HEK293 (cell line): ENCODE measurements at regions not wholly inside any gene's neighbourhood (a gene's known extent, or its start where the extent isn't known, plus 50 kb on each side); places are given as distances from the start of the nearest gene placed in this dataset.

Experiments
- REST ChIP-seq: fragments of 450-650 bp; formaldehyde crosslinking; IDR thresholded peaks from 2 replicates; pipeline ENCODE4 v1.5.1; 2016; ENCODE audit warnings: missing biosample characterization, missing genetic modification characterization
- ZNF121 ChIP-seq: fragments of 450-650 bp; formaldehyde crosslinking; IDR thresholded peaks from 2 replicates; pipeline ENCODE4 v1.5.1; 2016; ENCODE audit warnings: missing biosample characterization, missing genetic modification characterization
- ZNF221 ChIP-seq: fragments of 450-650 bp; formaldehyde crosslinking; IDR thresholded peaks from 2 replicates; pipeline ENCODE4 v1.5.1; 2017; ENCODE audit warnings: missing biosample characterization, missing genetic modification characterization, borderline replicate concordance
- ZNF350 ChIP-seq: fragments of 450-650 bp; formaldehyde crosslinking; IDR thresholded peaks from 2 replicates; pipeline ENCODE4 v1.5.0; 2017; ENCODE audit warnings: missing biosample characterization, mild to moderate bottlenecking, missing genetic modification characterization
- ZNF621 ChIP-seq: fragments of 450-650 bp; formaldehyde crosslinking; IDR thresholded peaks from 2 replicates; pipeline ENCODE4 v1.5.1; 2017; ENCODE audit warnings: missing biosample characterization, missing genetic modification characterization
- TF ChIP-seq, protein P1 (sequence below): fragments of 450-650 bp; formaldehyde crosslinking; IDR thresholded peaks from 2 replicates; pipeline ENCODE4 v1.5.1; 2016; ENCODE audit warnings: missing biosample characterization, missing genetic modification characterization

- TF ChIP-seq ZNF621 (tag by site-specific recombination) (no peak), ZNF350 (tag by site-specific recombination) (no peak), ZNF121 (tag by site-specific recombination) (peak; percentile 90), REST (tag by site-specific recombination) (no peak), ZNF221 (tag by site-specific recombination) (no peak)
- TF ChIP-seq, protein P1, sequence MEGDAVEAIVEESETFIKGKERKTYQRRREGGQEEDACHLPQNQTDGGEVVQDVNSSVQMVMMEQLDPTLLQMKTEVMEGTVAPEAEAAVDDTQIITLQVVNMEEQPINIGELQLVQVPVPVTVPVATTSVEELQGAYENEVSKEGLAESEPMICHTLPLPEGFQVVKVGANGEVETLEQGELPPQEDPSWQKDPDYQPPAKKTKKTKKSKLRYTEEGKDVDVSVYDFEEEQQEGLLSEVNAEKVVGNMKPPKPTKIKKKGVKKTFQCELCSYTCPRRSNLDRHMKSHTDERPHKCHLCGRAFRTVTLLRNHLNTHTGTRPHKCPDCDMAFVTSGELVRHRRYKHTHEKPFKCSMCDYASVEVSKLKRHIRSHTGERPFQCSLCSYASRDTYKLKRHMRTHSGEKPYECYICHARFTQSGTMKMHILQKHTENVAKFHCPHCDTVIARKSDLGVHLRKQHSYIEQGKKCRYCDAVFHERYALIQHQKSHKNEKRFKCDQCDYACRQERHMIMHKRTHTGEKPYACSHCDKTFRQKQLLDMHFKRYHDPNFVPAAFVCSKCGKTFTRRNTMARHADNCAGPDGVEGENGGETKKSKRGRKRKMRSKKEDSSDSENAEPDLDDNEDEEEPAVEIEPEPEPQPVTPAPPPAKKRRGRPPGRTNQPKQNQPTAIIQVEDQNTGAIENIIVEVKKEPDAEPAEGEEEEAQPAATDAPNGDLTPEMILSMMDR (tag by site-specific recombination), result no peak
Measured at GRCh38 chr5:139745800-139746690, 49.6 kb upstream of the PSD2 start.
